HCT116 (cell line): ENCODE measurements at regions not wholly inside any gene's neighbourhood (a gene's known extent, or its start where the extent isn't known, plus 50 kb on each side); places are given as distances from the start of the nearest gene placed in this dataset.

Experiments used
- FOSL1 ChIP-seq: IDR thresholded peaks from 2 replicates; pipeline ENCODE4 v1.6.1; 2012; ENCODE audit warnings: low read depth
- JUND ChIP-seq: IDR thresholded peaks from 2 replicates; pipeline ENCODE4 v1.6.1; 2012
- POLR2AphosphoS5 ChIP-seq: IDR thresholded peaks from 2 replicates; pipeline ENCODE4 v1.6.1; 2011; ENCODE audit warnings: mild to moderate bottlenecking, low read depth, low read length, moderate library complexity
- REST ChIP-seq: IDR thresholded peaks from 2 replicates; pipeline ENCODE4 v1.6.1; 2012; ENCODE audit warnings: low read depth
- TF ChIP-seq, protein P1 (sequence below), 3 experiments: fragments of 200-600 bp in 1 of 3; sonication (generic) in 1 of 3; IDR thresholded peaks in 2 of 3; conservative IDR thresholded peaks in 1 of 3; 2 replicates each; pipeline ENCODE4 v1.5.1; 2012 to 2017; ENCODE audit warnings: low read depth in 2 of 3, low read length in 2 of 3, antibody characterized with exemption in 1 of 3, borderline replicate concordance in 1 of 3, control low read depth in 1 of 3, mild to moderate bottlenecking in 1 of 3, mixed read lengths in 1 of 3, mixed run types in 1 of 3, moderate library complexity in 1 of 3; ENCODE audit not compliant: insufficient read depth in 1 of 3
- TF ChIP-seq, protein P2 (sequence below): IDR thresholded peaks from 2 replicates; pipeline ENCODE4 v1.6.1; 2012

DNA sequence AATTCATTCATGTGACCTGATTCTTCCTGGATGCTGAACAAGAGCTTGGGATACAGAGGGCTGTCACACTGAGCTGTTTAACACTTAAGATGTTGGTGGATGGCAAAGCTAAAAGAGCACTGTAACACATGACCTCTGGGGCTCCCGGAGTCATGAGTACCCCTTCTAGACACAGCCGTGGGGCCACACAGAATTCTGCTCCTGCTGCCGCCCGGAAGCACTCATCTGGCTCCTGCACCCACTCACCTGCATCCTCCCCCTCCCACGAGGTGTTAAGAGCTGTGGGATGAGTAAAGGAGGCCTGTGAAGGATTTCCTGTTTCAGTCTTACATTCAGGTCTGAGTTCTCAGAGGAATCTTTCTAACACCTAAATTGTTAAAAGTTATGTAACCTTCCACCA, 78.0 kb upstream of the SSTR1 start:
- TF ChIP-seq, protein P1, sequence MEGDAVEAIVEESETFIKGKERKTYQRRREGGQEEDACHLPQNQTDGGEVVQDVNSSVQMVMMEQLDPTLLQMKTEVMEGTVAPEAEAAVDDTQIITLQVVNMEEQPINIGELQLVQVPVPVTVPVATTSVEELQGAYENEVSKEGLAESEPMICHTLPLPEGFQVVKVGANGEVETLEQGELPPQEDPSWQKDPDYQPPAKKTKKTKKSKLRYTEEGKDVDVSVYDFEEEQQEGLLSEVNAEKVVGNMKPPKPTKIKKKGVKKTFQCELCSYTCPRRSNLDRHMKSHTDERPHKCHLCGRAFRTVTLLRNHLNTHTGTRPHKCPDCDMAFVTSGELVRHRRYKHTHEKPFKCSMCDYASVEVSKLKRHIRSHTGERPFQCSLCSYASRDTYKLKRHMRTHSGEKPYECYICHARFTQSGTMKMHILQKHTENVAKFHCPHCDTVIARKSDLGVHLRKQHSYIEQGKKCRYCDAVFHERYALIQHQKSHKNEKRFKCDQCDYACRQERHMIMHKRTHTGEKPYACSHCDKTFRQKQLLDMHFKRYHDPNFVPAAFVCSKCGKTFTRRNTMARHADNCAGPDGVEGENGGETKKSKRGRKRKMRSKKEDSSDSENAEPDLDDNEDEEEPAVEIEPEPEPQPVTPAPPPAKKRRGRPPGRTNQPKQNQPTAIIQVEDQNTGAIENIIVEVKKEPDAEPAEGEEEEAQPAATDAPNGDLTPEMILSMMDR (IDR thresholded peaks at IDR 0.05 in 2 of 3, conservative IDR thresholded peaks at IDR 0.05 in 1 of 3; ENCODE audit: borderline replicate concordance in 1 of 3, insufficient read depth in 1 of 3, low read depth in 2 of 3, low read length in 2 of 3), result no peak
- TF ChIP-seq REST, result no peak
- TF ChIP-seq FOSL1, result no peak
- no peak for TF ChIP-seq JUND
- TF ChIP-seq, protein P2, sequence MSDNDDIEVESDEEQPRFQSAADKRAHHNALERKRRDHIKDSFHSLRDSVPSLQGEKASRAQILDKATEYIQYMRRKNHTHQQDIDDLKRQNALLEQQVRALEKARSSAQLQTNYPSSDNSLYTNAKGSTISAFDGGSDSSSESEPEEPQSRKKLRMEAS, result no peak
- no peak for TF ChIP-seq POLR2AphosphoS5
